ENCODE measurements at regions not wholly inside any gene's neighbourhood (a gene's known extent, or its start where the extent isn't known, plus 50 kb on each side); places are given as distances from the start of the nearest gene placed in this dataset.

DNA sequence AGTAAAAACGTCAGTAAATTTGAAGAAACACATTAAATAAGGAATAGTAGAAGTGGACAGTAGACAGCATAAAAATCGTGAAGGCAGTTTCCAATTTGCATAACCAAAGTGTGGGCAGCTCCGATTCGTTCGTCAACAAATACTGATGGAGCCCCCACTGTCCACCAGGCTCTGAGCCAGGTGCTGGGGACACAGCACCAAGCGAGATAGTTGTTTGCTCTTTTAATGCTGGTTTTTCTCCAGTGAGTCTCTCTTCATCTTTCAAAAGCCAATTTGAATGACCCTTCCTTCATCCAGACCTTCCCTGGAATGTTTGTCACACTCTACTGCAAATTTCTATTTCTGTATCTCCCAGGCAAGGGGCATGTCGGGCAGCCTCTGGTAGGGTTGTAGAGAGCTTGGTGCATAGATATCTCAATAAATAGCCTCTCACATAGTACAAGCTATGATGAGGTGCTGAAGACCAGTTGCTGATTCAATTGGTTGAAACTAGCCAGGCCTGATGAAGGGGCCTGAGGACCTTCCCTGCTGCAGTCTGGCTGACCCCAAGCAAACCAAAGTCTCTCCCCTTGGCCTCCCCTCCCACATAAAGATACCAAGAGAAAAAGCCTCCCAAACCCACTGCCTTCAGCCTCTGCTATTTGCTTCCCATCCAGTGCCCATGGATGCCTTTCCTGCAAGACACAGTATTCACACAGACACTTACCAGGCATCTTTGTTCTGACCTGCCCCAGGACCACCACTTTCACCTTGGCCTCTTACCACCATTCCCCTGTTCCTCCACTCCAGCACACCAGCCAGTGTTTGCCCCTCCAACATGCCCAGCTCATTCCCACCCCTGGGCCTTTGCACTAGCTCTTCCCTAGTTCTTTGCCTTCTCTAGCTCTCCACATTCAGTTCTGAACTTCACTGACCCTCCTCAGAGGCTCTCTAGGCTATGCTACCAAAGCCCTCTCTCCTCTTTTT is 125.2 kb downstream of the CEBPB start:
- Mint-ChIP-seq H3K36me3 (ENCODE audit: low read depth) (no peaks in the 10 kb centered on the region), H3K27me3 (ENCODE audit: insufficient read depth) (peaks cover 3% of the 10 kb centered on the region; the same call in 1 of the 2 replicates), H3K4me3 (no peak overlapping the region), H3K4me1 (ENCODE audit: low read depth) (peaks cover 32% of the 10 kb centered on the region), H3K27ac (no peak overlapping the region), H3K9me3 (no peaks in the 10 kb centered on the region)
- TF ChIP-seq, protein P1, sequence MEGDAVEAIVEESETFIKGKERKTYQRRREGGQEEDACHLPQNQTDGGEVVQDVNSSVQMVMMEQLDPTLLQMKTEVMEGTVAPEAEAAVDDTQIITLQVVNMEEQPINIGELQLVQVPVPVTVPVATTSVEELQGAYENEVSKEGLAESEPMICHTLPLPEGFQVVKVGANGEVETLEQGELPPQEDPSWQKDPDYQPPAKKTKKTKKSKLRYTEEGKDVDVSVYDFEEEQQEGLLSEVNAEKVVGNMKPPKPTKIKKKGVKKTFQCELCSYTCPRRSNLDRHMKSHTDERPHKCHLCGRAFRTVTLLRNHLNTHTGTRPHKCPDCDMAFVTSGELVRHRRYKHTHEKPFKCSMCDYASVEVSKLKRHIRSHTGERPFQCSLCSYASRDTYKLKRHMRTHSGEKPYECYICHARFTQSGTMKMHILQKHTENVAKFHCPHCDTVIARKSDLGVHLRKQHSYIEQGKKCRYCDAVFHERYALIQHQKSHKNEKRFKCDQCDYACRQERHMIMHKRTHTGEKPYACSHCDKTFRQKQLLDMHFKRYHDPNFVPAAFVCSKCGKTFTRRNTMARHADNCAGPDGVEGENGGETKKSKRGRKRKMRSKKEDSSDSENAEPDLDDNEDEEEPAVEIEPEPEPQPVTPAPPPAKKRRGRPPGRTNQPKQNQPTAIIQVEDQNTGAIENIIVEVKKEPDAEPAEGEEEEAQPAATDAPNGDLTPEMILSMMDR (IDR thresholded peaks at IDR 0.05): no peak
- DNase-seq: no peak

DNA sequence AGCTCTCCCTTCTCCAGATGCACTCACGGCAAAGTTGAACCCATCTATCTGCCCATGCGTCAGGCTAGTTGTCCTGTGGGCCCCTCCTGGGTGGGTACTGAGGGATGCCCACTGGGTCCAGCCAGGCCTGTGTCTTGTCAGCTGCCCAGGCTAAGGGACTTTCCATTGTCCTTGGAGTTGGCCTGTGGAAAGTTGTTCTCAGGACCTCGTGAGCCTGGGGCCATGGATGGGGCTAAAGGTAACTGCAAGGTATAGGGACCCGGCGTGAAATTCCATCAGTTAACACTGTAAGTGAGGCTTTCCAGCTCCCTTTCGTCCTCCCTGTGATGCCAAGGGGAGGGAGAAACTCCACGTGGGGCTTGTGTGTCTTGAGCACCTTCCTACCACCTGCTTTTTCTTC is 126.5 kb downstream of the CEBPB start:
- no peaks in the 10 kb centered on the region for H3K36me3 Mint-ChIP-seq (ENCODE audit: low read depth)
- no peak for DNase-seq
- H3K4me1 Mint-ChIP-seq (ENCODE audit: low read depth): peaks cover 36% of the 10 kb centered on the region
- TF ChIP-seq, protein P1 (IDR thresholded peaks at IDR 0.05): no peak
- no peak overlapping the region for H3K4me3 Mint-ChIP-seq
- H3K27ac Mint-ChIP-seq: no peak overlapping the region
- H3K27me3 Mint-ChIP-seq (ENCODE audit: insufficient read depth): peaks cover 4% of the 10 kb centered on the region; the same call in 1 of the 2 replicates
- no peaks in the 10 kb centered on the region for H3K9me3 Mint-ChIP-seq

DNA sequence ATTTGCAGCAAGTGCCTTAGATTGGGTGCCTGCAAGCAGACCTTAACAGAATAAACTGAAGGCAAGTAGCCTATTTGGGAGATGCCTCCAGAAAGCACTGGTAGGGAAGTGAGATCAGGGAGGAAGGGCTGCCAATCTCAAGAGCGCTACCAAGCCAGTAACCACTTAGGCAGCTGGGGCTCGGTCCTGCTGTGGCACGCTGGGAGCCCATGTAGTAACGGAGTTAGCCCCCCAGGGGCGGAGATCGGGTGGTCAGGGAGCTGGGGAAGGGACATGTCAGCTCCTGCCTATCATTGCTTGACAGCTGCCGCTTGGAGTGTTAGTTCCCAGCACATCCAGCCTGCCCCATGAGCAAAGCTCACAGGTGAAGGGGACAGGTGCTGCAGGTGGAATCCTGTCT is 127.0 kb downstream of the CEBPB start:
- H3K9me3 Mint-ChIP-seq: no peaks in the 10 kb centered on the region
- H3K27ac Mint-ChIP-seq: no peak overlapping the region
- TF ChIP-seq, protein P1 (IDR thresholded peaks at IDR 0.05): no peak
- H3K4me3 Mint-ChIP-seq: no peak overlapping the region
- peaks cover 4% of the 10 kb centered on the region; the same call in 1 of the 2 replicates for H3K27me3 Mint-ChIP-seq (ENCODE audit: insufficient read depth)
- H3K36me3 Mint-ChIP-seq (ENCODE audit: low read depth): no peaks in the 10 kb centered on the region
- H3K4me1 Mint-ChIP-seq (ENCODE audit: low read depth): peaks cover 36% of the 10 kb centered on the region
- no peak for DNase-seq

DNA sequence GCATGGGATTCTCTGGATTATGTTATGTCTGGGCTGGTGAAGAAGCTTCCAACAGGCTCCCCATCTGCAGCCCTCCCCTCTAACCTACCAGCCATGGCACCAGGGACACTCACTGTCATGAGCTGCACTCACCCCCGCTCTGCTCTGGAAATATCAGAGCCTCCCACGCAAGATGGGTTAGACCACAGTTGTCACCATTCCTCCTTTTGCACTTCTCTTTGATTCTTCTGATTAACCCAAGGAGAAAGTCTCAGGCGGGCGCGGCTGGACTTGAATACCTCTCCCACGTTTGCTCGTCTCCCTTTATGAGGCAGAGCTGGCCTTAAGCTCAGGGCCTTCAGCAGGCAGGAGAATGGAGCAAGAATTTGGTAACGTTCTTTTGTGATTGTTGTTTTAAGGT is 128.1 kb downstream of the CEBPB start:
- Mint-ChIP-seq H3K27me3 (ENCODE audit: insufficient read depth) (peaks cover 4% of the 10 kb centered on the region; the same call in 1 of the 2 replicates), H3K36me3 (ENCODE audit: low read depth) (no peaks in the 10 kb centered on the region), H3K27ac (no peak overlapping the region), H3K4me1 (ENCODE audit: low read depth) (peaks cover 36% of the 10 kb centered on the region), H3K4me3 (no peak overlapping the region), H3K9me3 (no peaks in the 10 kb centered on the region)
- no peak for DNase-seq
- TF ChIP-seq, protein P1 (IDR thresholded peaks at IDR 0.05): no peak

DNA sequence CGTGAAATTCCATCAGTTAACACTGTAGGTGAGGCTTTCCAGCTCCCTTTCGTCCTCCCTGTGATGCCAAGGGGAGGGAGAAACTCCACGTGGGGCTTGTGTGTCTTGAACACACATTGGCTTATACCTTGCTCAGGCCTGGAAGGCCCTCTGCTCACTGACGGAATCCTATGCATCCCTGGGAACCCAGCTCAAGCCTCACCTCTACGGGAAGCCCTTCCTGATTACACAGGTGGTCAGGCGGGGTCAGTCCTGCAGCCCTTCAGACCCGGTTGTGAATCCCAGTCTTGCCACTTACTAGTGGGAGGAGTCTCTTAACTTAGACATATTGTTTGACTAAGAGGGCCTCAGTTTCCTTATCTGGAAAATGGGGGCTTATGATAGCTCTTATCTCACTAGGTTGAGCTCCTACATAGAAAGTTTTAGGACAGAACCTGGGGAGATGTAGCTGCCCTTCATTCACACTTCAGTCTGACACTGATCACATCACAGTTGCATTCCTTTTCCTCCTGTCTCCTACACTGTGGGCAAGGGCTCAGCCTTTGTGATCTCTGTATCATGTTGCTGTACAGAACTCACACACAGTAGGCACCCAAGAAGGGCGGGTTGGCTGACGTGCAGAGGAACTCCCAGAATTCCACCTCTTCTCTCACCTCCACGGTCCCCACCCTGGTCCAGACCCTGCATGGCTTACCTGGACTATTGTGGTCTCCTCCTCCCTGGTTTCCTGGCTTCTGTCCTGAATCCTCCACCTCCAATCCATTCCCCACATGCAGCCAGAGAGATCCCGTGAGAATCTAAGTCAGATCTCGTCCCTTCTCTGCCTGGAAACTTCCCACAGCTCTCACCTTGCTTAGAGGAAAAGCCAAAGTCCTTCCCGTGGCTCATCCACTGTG is 129.6 kb downstream of the CEBPB start:
- peaks cover 4% of the 10 kb centered on the region; the same call in 1 of the 2 replicates for H3K27me3 Mint-ChIP-seq (ENCODE audit: insufficient read depth)
- H3K4me1 Mint-ChIP-seq (ENCODE audit: low read depth): peaks cover 34% of the 10 kb centered on the region
- TF ChIP-seq, protein P1 (IDR thresholded peaks at IDR 0.05): no peak
- H3K4me3 Mint-ChIP-seq: peak overlapping the region; percentile 81
- H3K36me3 Mint-ChIP-seq (ENCODE audit: low read depth): no peaks in the 10 kb centered on the region
- no peak for DNase-seq
- H3K9me3 Mint-ChIP-seq: no peaks in the 10 kb centered on the region
- H3K27ac Mint-ChIP-seq: peak overlapping the region; percentile 84

Data from HFFc6 (cell line).